Ishikawa (cell line): ENCODE measurements at regions not wholly inside any gene's neighbourhood (a gene's known extent, or its start where the extent isn't known, plus 50 kb on each side); places are given as distances from the start of the nearest gene placed in this dataset.

ENCODE experiments used
- CEBPB ChIP-seq: IDR thresholded peaks from 2 replicates; pipeline ENCODE4 v1.6.1; 2012
- FOXM1 ChIP-seq: IDR thresholded peaks from 2 replicates; pipeline ENCODE4 v1.6.1; 2012; ENCODE audit warnings: low read depth, borderline replicate concordance
- NFIC ChIP-seq: IDR thresholded peaks from 2 replicates; pipeline ENCODE4 v1.6.1; 2012
- RAD21 ChIP-seq: IDR thresholded peaks from 2 replicates; pipeline ENCODE4 v1.6.1; 2012; ENCODE audit warnings: low read depth
- TCF12 ChIP-seq: IDR thresholded peaks from 2 replicates; pipeline ENCODE4 v1.6.1; 2012; ENCODE audit warnings: low read depth
- YY1 ChIP-seq: IDR thresholded peaks from 2 replicates; pipeline ENCODE4 v1.6.1; 2012; ENCODE audit warnings: low read depth
- TF ChIP-seq, protein P1 (sequence below): IDR thresholded peaks from 2 replicates; pipeline ENCODE4 v1.6.1; 2012; ENCODE audit warnings: low read depth, mild to moderate bottlenecking
- TF ChIP-seq, protein P2 (sequence below): IDR thresholded peaks from 2 replicates; pipeline ENCODE4 v1.6.1; 2012
- TF ChIP-seq, protein P3 (sequence below): IDR thresholded peaks from 2 replicates; pipeline ENCODE4 v1.6.1; 2012

DNA sequence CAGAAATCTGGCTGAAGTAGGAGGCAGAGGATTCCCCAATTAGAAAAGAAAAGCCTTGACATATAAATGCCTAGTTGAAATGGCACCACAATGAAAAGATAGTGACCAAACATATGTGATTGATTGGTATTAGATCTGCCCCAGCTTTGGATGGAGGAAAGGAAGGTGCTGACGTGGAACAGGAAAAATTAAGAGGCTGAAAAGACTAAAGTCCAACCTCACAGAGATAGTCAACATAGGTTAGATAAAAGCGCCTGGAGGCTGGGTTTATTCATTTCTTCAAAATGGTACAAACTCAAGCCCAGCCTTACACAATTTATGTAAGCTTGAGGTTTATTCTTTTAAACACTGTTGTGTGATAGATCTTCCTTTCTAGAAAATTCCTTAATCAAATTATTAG, 129.6 kb downstream of the RPS29 start:
- TF ChIP-seq, protein P1, sequence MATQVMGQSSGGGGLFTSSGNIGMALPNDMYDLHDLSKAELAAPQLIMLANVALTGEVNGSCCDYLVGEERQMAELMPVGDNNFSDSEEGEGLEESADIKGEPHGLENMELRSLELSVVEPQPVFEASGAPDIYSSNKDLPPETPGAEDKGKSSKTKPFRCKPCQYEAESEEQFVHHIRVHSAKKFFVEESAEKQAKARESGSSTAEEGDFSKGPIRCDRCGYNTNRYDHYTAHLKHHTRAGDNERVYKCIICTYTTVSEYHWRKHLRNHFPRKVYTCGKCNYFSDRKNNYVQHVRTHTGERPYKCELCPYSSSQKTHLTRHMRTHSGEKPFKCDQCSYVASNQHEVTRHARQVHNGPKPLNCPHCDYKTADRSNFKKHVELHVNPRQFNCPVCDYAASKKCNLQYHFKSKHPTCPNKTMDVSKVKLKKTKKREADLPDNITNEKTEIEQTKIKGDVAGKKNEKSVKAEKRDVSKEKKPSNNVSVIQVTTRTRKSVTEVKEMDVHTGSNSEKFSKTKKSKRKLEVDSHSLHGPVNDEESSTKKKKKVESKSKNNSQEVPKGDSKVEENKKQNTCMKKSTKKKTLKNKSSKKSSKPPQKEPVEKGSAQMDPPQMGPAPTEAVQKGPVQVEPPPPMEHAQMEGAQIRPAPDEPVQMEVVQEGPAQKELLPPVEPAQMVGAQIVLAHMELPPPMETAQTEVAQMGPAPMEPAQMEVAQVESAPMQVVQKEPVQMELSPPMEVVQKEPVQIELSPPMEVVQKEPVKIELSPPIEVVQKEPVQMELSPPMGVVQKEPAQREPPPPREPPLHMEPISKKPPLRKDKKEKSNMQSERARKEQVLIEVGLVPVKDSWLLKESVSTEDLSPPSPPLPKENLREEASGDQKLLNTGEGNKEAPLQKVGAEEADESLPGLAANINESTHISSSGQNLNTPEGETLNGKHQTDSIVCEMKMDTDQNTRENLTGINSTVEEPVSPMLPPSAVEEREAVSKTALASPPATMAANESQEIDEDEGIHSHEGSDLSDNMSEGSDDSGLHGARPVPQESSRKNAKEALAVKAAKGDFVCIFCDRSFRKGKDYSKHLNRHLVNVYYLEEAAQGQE, result no peak
- TF ChIP-seq YY1, result no peak
- TF ChIP-seq RAD21, result no peak
- TF ChIP-seq TCF12, result no peak
- TF ChIP-seq CEBPB, result no peak
- no peak for TF ChIP-seq FOXM1
- TF ChIP-seq, protein P2, sequence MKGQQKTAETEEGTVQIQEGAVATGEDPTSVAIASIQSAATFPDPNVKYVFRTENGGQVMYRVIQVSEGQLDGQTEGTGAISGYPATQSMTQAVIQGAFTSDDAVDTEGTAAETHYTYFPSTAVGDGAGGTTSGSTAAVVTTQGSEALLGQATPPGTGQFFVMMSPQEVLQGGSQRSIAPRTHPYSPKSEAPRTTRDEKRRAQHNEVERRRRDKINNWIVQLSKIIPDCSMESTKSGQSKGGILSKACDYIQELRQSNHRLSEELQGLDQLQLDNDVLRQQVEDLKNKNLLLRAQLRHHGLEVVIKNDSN, result no peak
- TF ChIP-seq, protein P3, sequence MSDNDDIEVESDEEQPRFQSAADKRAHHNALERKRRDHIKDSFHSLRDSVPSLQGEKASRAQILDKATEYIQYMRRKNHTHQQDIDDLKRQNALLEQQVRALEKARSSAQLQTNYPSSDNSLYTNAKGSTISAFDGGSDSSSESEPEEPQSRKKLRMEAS, result no peak
- TF ChIP-seq NFIC, result no peak
